ENCODE measurements at regions not wholly inside any gene's neighbourhood (a gene's known extent, or its start where the extent isn't known, plus 50 kb on each side); places are given as distances from the start of the nearest gene placed in this dataset.

DNA sequence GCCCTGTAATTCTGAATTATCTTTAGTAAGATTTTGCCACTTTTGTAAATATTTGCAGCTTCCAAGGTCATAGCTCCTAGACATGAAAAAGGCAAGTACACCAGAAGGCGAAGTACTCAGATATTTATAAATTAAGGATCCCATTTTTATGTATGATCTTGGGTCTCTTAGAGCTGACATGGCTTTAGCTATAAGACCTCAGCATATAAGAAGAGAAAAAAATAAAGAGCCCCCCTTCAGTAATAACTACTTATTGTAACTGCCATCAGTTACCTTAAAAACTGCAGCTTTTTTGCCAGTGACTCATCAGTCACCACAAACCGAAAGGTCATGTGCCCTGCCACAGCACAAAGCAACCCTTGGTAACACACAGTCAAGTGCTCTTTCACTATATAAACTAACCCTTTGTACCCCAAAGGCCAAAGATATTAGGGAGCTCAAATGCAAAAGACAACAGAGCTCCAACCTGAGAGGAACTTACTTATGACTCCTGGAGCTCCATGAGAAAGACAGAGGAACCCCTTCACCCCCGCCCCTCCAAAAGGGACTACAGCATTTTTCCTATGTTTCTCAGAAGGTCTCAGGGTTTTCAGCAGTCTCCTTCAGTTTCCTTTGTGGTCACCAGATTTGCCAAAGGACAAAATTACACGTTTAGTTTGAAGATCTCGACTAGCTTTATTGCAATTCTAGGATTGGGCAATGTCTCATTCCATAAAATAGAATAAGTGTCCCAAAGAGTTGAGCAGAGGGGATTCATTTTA is 219.8 kb upstream of the DUSP10 start:
- TF ChIP-seq, protein P1, sequence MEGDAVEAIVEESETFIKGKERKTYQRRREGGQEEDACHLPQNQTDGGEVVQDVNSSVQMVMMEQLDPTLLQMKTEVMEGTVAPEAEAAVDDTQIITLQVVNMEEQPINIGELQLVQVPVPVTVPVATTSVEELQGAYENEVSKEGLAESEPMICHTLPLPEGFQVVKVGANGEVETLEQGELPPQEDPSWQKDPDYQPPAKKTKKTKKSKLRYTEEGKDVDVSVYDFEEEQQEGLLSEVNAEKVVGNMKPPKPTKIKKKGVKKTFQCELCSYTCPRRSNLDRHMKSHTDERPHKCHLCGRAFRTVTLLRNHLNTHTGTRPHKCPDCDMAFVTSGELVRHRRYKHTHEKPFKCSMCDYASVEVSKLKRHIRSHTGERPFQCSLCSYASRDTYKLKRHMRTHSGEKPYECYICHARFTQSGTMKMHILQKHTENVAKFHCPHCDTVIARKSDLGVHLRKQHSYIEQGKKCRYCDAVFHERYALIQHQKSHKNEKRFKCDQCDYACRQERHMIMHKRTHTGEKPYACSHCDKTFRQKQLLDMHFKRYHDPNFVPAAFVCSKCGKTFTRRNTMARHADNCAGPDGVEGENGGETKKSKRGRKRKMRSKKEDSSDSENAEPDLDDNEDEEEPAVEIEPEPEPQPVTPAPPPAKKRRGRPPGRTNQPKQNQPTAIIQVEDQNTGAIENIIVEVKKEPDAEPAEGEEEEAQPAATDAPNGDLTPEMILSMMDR (IDR thresholded peaks at IDR 0.05; ENCODE audit: poor library complexity): no peak
- no peak for TF ChIP-seq EZH2 (IDR thresholded peaks at IDR 0.05; ENCODE audit: borderline replicate concordance)

Measured in hepatocyte (in vitro differentiated cells).